Iris pigment epithelial cell (primary cell): ENCODE measurements at regions not wholly inside any gene's neighbourhood (a gene's known extent, or its start where the extent isn't known, plus 50 kb on each side); places are given as distances from the start of the nearest gene placed in this dataset.
"Not testable (repeated sequence)": the region's sequence is repeated elsewhere in the genome, so short reads cannot be mapped to it uniquely, and the experiment has no call there.

ENCODE experiments used
- DNase-seq: peaks from one replicate; pipeline ENCODE4 v3.0.0-alpha.2; 2011; ENCODE audit warnings: low read depth

- DNase-seq, result not testable (repeated sequence)
Measured at GRCh38 chr1:145553795-145554194, 54.0 kb upstream of the GPR89A start.

GRCh38 chr1:145545055-145545454 lies 62.7 kb upstream of the GPR89A start:
- no peak for DNase-seq

- DNase-seq, result peak; percentile 31
Measured at GRCh38 chr1:145541685-145542084, 66.1 kb upstream of the GPR89A start.

GRCh38 chr1:145541246-145541645 lies 66.5 kb upstream of the GPR89A start:
- peak; percentile 53 for DNase-seq

GRCh38 chr1:145538118-145538882 lies 69.5 kb upstream of the GPR89A start:
- DNase-seq, result peak; percentile 30

GRCh38 chr1:145537003-145537402 lies 70.8 kb upstream of the GPR89A start:
- peak; percentile 54 for DNase-seq

GRCh38 chr1:145535461-145535860 lies 72.3 kb upstream of the GPR89A start:
- DNase-seq, result peak; percentile 72

GRCh38 chr1:145528068-145528564 lies 79.7 kb upstream of the GPR89A start:
- peak; percentile 21 for DNase-seq

- DNase-seq, result not testable (repeated sequence)
Measured at GRCh38 chr1:145520159-145520558, 87.6 kb upstream of the GPR89A start.

- DNase-seq, result not testable (repeated sequence)
Measured at GRCh38 chr1:145519302-145519701, 88.5 kb upstream of the GPR89A start.

GRCh38 chr1:145513017-145513416 lies 87.6 kb upstream of the NBPF20 start:
- not testable (repeated sequence) for DNase-seq

GRCh38 chr1:145508053-145508452 lies 82.7 kb upstream of the NBPF20 start:
- not testable (repeated sequence) for DNase-seq

GRCh38 chr1:145505663-145506647 lies 80.6 kb upstream of the NBPF20 start:
- not testable (repeated sequence) for DNase-seq

GRCh38 chr1:145504834-145505413 lies 79.5 kb upstream of the NBPF20 start:
- not testable (repeated sequence) for DNase-seq

- DNase-seq, result not testable (repeated sequence)
Measured at GRCh38 chr1:145504310-145504709, 78.9 kb upstream of the NBPF20 start.

GRCh38 chr1:145500251-145500650 lies 74.8 kb upstream of the NBPF20 start:
- not testable (repeated sequence) for DNase-seq

- not testable (repeated sequence) for DNase-seq
Measured at GRCh38 chr1:145495077-145495871, 69.9 kb upstream of the NBPF20 start.

GRCh38 chr1:145488193-145488933 lies 63.0 kb upstream of the NBPF20 start:
- DNase-seq, result not testable (repeated sequence)

- DNase-seq, result not testable (repeated sequence)
Measured at GRCh38 chr1:145487156-145487555, 61.8 kb upstream of the NBPF20 start.

GRCh38 chr1:145484257-145484656 lies 58.9 kb upstream of the NBPF20 start:
- not testable (repeated sequence) for DNase-seq
